Activated naive CD4-positive, alpha-beta T cell treated with anti-CD3 and anti-CD28 coated beads, Interleukin-2, amount 50 U/mL, for 72 hours (primary cell): ENCODE measurements at regions not wholly inside any gene's neighbourhood (a gene's known extent, or its start where the extent isn't known, plus 50 kb on each side); places are given as distances from the start of the nearest gene placed in this dataset.

Experiments
- ATAC-seq, 2 donors: fragments of 150-1000 bp; cut with Tn5 transposase; 2 replicates each; pipeline ENCODE4 v1.10.0; 2021; ENCODE audit warnings: mild to moderate bottlenecking in 2 of 2, moderate library complexity in 2 of 2
- DNase-seq, 2 donors: peaks; one replicate each; pipeline ENCODE4 v3.0.0; 2021 to 2022; ENCODE audit warnings: low spot score in 2 of 2
- H3K27ac Mint-ChIP-seq, 2 donors: one replicate each; pipeline ENCODE4 v1.8.0; 2022; ENCODE audit warnings: mild to moderate bottlenecking in 2 of 2, mixed read lengths in 2 of 2
- H3K36me3 Mint-ChIP-seq, 2 donors: one replicate each; pipeline ENCODE4 v1.8.0; 2022; ENCODE audit warnings: mixed read lengths in 2 of 2
- H3K9me3 Mint-ChIP-seq, 2 donors: one replicate each; pipeline ENCODE4 v1.8.0; 2022; ENCODE audit warnings: mixed read lengths in 2 of 2

GRCh38 chr16:80298676-80299075 is 242.1 kb upstream of the DYNLRB2 start:
- ATAC-seq (no peak), DNase-seq (no peak)
- Mint-ChIP-seq H3K9me3 (peaks cover 0 to 4% of the 10 kb centered on the region in 2 donors), H3K27ac (peak overlapping the region in 1 of 2 donors; percentile 33), H3K36me3 (no peaks in the 10 kb centered on the region)

- no peak overlapping the region for H3K27ac Mint-ChIP-seq
- no peak for ATAC-seq
Measured at GRCh38 chr16:80296034-80296433, 244.8 kb upstream of the DYNLRB2 start.

GRCh38 chr16:80294172-80294571 is 246.6 kb upstream of the DYNLRB2 start:
- ATAC-seq, result no peak

More at GRCh38 chr16:80296034-80296433, 244.8 kb upstream of the DYNLRB2 start:
- no peak for DNase-seq
- Mint-ChIP-seq H3K9me3 (peaks cover 0 to 4% of the 10 kb centered on the region in 2 donors), H3K36me3 (no peaks in the 10 kb centered on the region)

GRCh38 chr16:80288616-80289015 is 252.2 kb upstream of the DYNLRB2 start:
- no peak overlapping the region for H3K27ac Mint-ChIP-seq
- no peak for DNase-seq
- H3K9me3 Mint-ChIP-seq, result no peaks in the 10 kb centered on the region
- no peaks in the 10 kb centered on the region for H3K36me3 Mint-ChIP-seq
- ATAC-seq, result no peak

More at GRCh38 chr16:80294172-80294571, 246.6 kb upstream of the DYNLRB2 start:
- H3K27ac Mint-ChIP-seq, result no peak overlapping the region
- no peaks in the 10 kb centered on the region for H3K36me3 Mint-ChIP-seq
- no peak for DNase-seq
- peaks cover 0 to 4% of the 10 kb centered on the region in 2 donors for H3K9me3 Mint-ChIP-seq

GRCh38 chr16:80287674-80288073 is 253.1 kb upstream of the DYNLRB2 start:
- Mint-ChIP-seq H3K27ac (no peak overlapping the region), H3K36me3 (no peaks in the 10 kb centered on the region), H3K9me3 (no peaks in the 10 kb centered on the region)
- no peak for DNase-seq
- ATAC-seq, result no peak

GRCh38 chr16:80285104-80285503 is 255.7 kb upstream of the DYNLRB2 start:
- Mint-ChIP-seq H3K36me3 (no peaks in the 10 kb centered on the region), H3K27ac (no peak overlapping the region), H3K9me3 (no peaks in the 10 kb centered on the region)
- ATAC-seq (no peak), DNase-seq (no peak)

- Mint-ChIP-seq H3K36me3 (no peaks in the 10 kb centered on the region), H3K27ac (no peak overlapping the region), H3K9me3 (no peaks in the 10 kb centered on the region)
- no peak for DNase-seq
- ATAC-seq, result no peak
Measured at GRCh38 chr16:80283466-80284392, 257.1 kb upstream of the DYNLRB2 start.

- H3K9me3 Mint-ChIP-seq, result no peaks in the 10 kb centered on the region
- no peak for DNase-seq
- no peak for ATAC-seq
- H3K27ac Mint-ChIP-seq, result no peak overlapping the region
- H3K36me3 Mint-ChIP-seq, result no peaks in the 10 kb centered on the region
Measured at GRCh38 chr16:80280557-80280956, 260.2 kb upstream of the DYNLRB2 start.

- no peak for ATAC-seq
- Mint-ChIP-seq H3K9me3 (no peaks in the 10 kb centered on the region), H3K27ac (no peak overlapping the region), H3K36me3 (no peaks in the 10 kb centered on the region)
- DNase-seq, result no peak
Measured at GRCh38 chr16:80279656-80280055, 261.1 kb upstream of the DYNLRB2 start.

GRCh38 chr16:80277182-80277581 is 263.6 kb upstream of the DYNLRB2 start:
- Mint-ChIP-seq H3K27ac (no peak overlapping the region), H3K36me3 (no peaks in the 10 kb centered on the region), H3K9me3 (no peaks in the 10 kb centered on the region)
- ATAC-seq, result no peak
- no peak for DNase-seq

- Mint-ChIP-seq H3K27ac (peak overlapping the region in 1 of 2 donors; percentile 32), H3K36me3 (no peaks in the 10 kb centered on the region), H3K9me3 (no peaks in the 10 kb centered on the region)
- no peak for DNase-seq
- ATAC-seq, result no peak
Measured at GRCh38 chr16:80274576-80275191, 266.1 kb upstream of the DYNLRB2 start.

- no peaks in the 10 kb centered on the region for H3K36me3 Mint-ChIP-seq
- ATAC-seq (peak in 1 of 2 donors; percentile 89), DNase-seq (peak in 1 of 2 donors; percentile 6)
- H3K27ac Mint-ChIP-seq, result peak overlapping the region in 1 of 2 donors; percentile 32
- no peaks in the 10 kb centered on the region for H3K9me3 Mint-ChIP-seq
Measured at GRCh38 chr16:80273635-80274538, 266.9 kb upstream of the DYNLRB2 start.

GRCh38 chr16:80265624-80266306 is 275.0 kb upstream of the DYNLRB2 start:
- Mint-ChIP-seq H3K27ac (no peak overlapping the region), H3K9me3 (no peaks in the 10 kb centered on the region), H3K36me3 (no peaks in the 10 kb centered on the region)
- ATAC-seq (no peak), DNase-seq (no peak)

GRCh38 chr16:80263848-80264694 is 276.7 kb upstream of the DYNLRB2 start:
- ATAC-seq (peak in 1 of 2 donors; percentile 78), DNase-seq (no peak)
- Mint-ChIP-seq H3K27ac (no peak overlapping the region), H3K9me3 (no peaks in the 10 kb centered on the region), H3K36me3 (no peaks in the 10 kb centered on the region)

GRCh38 chr16:80263181-80263823 is 277.5 kb upstream of the DYNLRB2 start:
- H3K27ac Mint-ChIP-seq, result no peak overlapping the region
- ATAC-seq (no peak), DNase-seq (no peak)
- H3K36me3 Mint-ChIP-seq, result no peaks in the 10 kb centered on the region
- no peaks in the 10 kb centered on the region for H3K9me3 Mint-ChIP-seq
